ENCODE measurements at regions not wholly inside any gene's neighbourhood (a gene's known extent, or its start where the extent isn't known, plus 50 kb on each side); places are given as distances from the start of the nearest gene placed in this dataset.

DNA sequence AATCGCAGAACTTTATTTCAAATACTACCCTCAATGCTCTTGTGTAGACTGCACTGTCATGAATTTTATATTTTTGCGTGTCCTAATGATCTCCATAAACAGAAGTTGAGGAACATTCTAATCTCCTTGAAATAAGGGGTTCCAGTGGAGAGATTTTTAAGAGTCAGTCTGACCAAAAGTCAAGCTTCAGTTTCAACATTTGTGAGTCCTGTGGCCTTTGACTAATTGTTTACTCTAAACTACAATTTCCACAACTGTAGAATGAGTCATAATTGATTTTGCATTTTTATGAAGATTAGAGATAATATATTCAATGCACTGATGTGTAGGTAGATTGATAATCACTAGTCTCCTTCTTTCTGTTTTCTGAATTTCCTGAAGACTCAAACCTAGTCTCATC is 720.3 kb upstream of the ID2 start:
- no peak for TF ChIP-seq EZH2 (IDR thresholded peaks at IDR 0.05; ENCODE audit: borderline replicate concordance, insufficient read depth, low read length, poor library complexity, severe bottlenecking)
- TF ChIP-seq MXI1 (conservative IDR thresholded peaks at IDR 0.05; ENCODE audit: poor library complexity, severe bottlenecking), result no peak
- TF ChIP-seq, protein P1, sequence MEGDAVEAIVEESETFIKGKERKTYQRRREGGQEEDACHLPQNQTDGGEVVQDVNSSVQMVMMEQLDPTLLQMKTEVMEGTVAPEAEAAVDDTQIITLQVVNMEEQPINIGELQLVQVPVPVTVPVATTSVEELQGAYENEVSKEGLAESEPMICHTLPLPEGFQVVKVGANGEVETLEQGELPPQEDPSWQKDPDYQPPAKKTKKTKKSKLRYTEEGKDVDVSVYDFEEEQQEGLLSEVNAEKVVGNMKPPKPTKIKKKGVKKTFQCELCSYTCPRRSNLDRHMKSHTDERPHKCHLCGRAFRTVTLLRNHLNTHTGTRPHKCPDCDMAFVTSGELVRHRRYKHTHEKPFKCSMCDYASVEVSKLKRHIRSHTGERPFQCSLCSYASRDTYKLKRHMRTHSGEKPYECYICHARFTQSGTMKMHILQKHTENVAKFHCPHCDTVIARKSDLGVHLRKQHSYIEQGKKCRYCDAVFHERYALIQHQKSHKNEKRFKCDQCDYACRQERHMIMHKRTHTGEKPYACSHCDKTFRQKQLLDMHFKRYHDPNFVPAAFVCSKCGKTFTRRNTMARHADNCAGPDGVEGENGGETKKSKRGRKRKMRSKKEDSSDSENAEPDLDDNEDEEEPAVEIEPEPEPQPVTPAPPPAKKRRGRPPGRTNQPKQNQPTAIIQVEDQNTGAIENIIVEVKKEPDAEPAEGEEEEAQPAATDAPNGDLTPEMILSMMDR (IDR thresholded peaks at IDR 0.05; ENCODE audit: poor library complexity, severe bottlenecking), result no peak
- no peak for TF ChIP-seq RAD21 (conservative IDR thresholded peaks at IDR 0.05)

Measured in neural cell (in vitro differentiated cells).